B cell (primary cell): ENCODE measurements at regions not wholly inside any gene's neighbourhood (a gene's known extent, or its start where the extent isn't known, plus 50 kb on each side); places are given as distances from the start of the nearest gene placed in this dataset.

Experiments used
- ATAC-seq: fragments of 200-7000 bp; cut with Tn5 transposase; one replicate; pipeline ENCODE4 v1.10.0; 2021; ENCODE audit warnings: low read depth, mild to moderate bottlenecking, moderate number of reproducible peaks, moderate library complexity
- CTCF ChIA-PET: fragments of 350-600 bp; sonication (Branson Sonifier 250); formaldehyde crosslinking; loops from one replicate; lab custom pipeline; 2021; ENCODE audit warnings: antibody characterized with exemption, inconsistent platforms; lab: Charles Lee
- POLR2A ChIA-PET: fragments of 350-600 bp; sonication (Branson Sonifier 250); formaldehyde crosslinking; loops from one replicate; lab custom pipeline; 2021; ENCODE audit warnings: antibody characterized with exemption; lab: Charles Lee
- DNase-seq: peaks from one replicate; pipeline ENCODE4 v3.0.0; 2013
- H2AFZ ChIP-seq: 2 replicates; pipeline ENCODE4 v1.6.1; 2012; ENCODE audit warnings: mild to moderate bottlenecking, low read depth, low read length; ENCODE audit not compliant: insufficient read depth, poor library complexity, severe bottlenecking
- H3K27ac ChIP-seq, 2 donors: 1 replicate in 1 of 2; 2 replicates in 1 of 2; pipeline ENCODE4 v1.5.1; 2012 to 2013; ENCODE audit warnings: low read length in 2 of 2, mild to moderate bottlenecking in 2 of 2, moderate library complexity in 1 of 2
- H3K27me3 ChIP-seq, 4 experiments: fragments of 200-600 bp in 1 of 4; sonication (generic) in 1 of 4; replicated peaks in 1 of 4; 1 replicate in 2 of 4; 2 replicates in 2 of 4; pipeline versions ENCODE4 v1.6.1 to v1.7.0; 2013 to 2016; ENCODE audit warnings: low read length in 3 of 4, mild to moderate bottlenecking in 2 of 4, mixed read lengths in 1 of 4, moderate library complexity in 1 of 4; ENCODE audit not compliant: insufficient read depth in 4 of 4, control insufficient read depth in 3 of 4; ENCODE audit errors: control extremely low read depth in 1 of 4
- H3K36me3 ChIP-seq, 2 experiments: replicated peaks in 1 of 2; 1 replicate in 1 of 2; 2 replicates in 1 of 2; pipeline versions ENCODE4 v1.6.1 to v1.7.1; 2013; ENCODE audit warnings: low read length in 1 of 2; ENCODE audit not compliant: insufficient read depth in 2 of 2, control insufficient read depth in 1 of 2; ENCODE audit errors: control extremely low read depth in 1 of 2, extremely low read depth in 1 of 2
- H3K4me1 ChIP-seq, 2 donors: fragments of 200-600 bp in 1 of 2; sonication (generic) in 1 of 2; 1 replicate in 1 of 2; 2 replicates in 1 of 2; pipeline versions ENCODE4 v1.5.1 to v1.6.1; 2013 to 2017; ENCODE audit warnings: low read length in 2 of 2; ENCODE audit not compliant: control insufficient read depth in 2 of 2, insufficient read depth in 2 of 2
- H3K4me2 ChIP-seq: replicated peaks from 2 replicates; pipeline ENCODE3; 2012; ENCODE audit warnings: mild to moderate bottlenecking, low read depth, low read length; ENCODE audit not compliant: poor library complexity, severe bottlenecking
- H3K4me3 ChIP-seq, 5 experiments: fragments of 200-600 bp in 1 of 5; sonication (generic) in 1 of 5; 1 replicate in 3 of 5; 2 replicates in 2 of 5; pipeline versions ENCODE4 v1.5.1 to v1.7.0; 2011 to 2016; ENCODE audit warnings: low read length in 4 of 5, mild to moderate bottlenecking in 4 of 5, low read depth in 2 of 5, control low read depth in 1 of 5, moderate library complexity in 1 of 5; ENCODE audit not compliant: insufficient read depth in 1 of 5; ENCODE audit errors: control extremely low read depth in 1 of 5, extremely low read depth in 1 of 5
- H3K79me2 ChIP-seq: fragments of 200-600 bp; sonication (generic); one replicate; pipeline ENCODE4 v1.6.0; 2016; ENCODE audit warnings: low read length; ENCODE audit not compliant: control insufficient read depth, insufficient read depth
- H3K9ac ChIP-seq: fragments of 200-600 bp; sonication (generic); 2 replicates; pipeline ENCODE4 v1.6.1; 2017; ENCODE audit warnings: mild to moderate bottlenecking, low read length, moderate library complexity
- H3K9me3 ChIP-seq, 3 donors: one replicate each; pipeline versions ENCODE4 v1.6.1 to v1.7.1; 2013; ENCODE audit warnings: low read length in 2 of 3; ENCODE audit not compliant: control insufficient read depth in 2 of 3, insufficient read depth in 1 of 3; ENCODE audit errors: control extremely low read depth in 1 of 3
- H4K20me1 ChIP-seq: 2 replicates; pipeline ENCODE4 v1.6.0; 2012; ENCODE audit warnings: mild to moderate bottlenecking, low read length; ENCODE audit not compliant: insufficient read depth, control insufficient read depth, poor library complexity, severe bottlenecking
- H3K27ac Mint-ChIP-seq: one replicate; pipeline ENCODE4 v1.8.0; 2021; ENCODE audit warnings: mixed read lengths
- H3K27me3 Mint-ChIP-seq: one replicate; pipeline ENCODE4 v1.8.0; 2021; ENCODE audit warnings: mixed read lengths
- H3K4me1 Mint-ChIP-seq: one replicate; pipeline ENCODE4 v1.8.0; 2021; ENCODE audit warnings: mixed read lengths
- H3K4me3 Mint-ChIP-seq: one replicate; pipeline ENCODE4 v1.8.0; 2021; ENCODE audit warnings: mixed read lengths
- H3K9me3 Mint-ChIP-seq: one replicate; pipeline ENCODE4 v1.8.0; 2022; ENCODE audit warnings: mixed read lengths; ENCODE audit not compliant: insufficient read depth
- EZH2 ChIP-seq: IDR thresholded peaks from 2 replicates; pipeline ENCODE4 v1.6.1; 2012; ENCODE audit warnings: borderline replicate concordance, low read depth, mild to moderate bottlenecking, moderate library complexity, low read length; ENCODE audit not compliant: insufficient read depth, poor library complexity, severe bottlenecking
- WGBS: methylation state at CpG from one replicate; pipeline ENCODE4 v1.1.5; 2013; ENCODE audit warnings: missing lambda C conversion rate; ENCODE audit not compliant: insufficient coverage; 5-methylcytosine and 5-hydroxymethylcytosine counted together
- intact Hi-C: fragments of 100-400 bp; cut with micrococcal nuclease; formaldehyde crosslinking; loops from one replicate; pipeline ENCODE4 v1.10.0; 2022
- TF ChIP-seq, protein P1 (sequence below): fragments of 200-600 bp; IDR thresholded peaks from one replicate; pipeline ENCODE4 v1.8.0; 2022; ENCODE audit warnings: antibody characterized with exemption, mild to moderate bottlenecking

DNA sequence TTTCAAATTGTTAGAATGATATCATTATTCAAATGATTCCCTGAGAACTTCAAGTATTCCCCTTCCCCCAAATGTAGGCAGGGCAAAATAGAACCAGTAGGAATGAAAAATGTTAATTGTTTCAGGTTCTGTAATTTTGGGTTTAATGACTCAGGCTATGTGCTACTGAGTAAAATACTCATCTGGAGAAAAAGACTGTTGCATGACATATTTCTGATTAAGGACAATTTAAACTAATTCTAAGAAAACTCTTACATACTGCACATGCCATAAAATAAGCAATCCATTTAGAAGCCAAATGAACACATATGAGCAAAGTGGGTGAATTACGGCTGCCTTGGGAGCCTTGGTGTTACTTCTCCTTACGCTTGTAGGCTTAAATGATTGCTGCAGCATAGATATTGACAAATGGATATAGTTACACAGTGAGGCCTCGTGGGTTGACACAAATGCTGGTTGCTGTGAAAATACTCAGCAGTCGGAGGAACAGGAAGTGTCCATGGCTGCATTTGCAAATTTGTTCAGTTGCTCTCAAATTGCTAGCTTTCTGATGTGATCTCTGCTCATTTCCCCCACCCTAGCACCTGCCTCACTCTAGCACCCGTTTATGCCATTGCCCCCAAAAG, 174.9 kb upstream of the DMAC1 start:
- ChIA-PET POLR2A (no interaction called here), CTCF (no interaction called here)
- H3K27ac Mint-ChIP-seq = peak overlapping the region; percentile 83
- no peaks in the 10 kb centered on the region for H4K20me1 ChIP-seq
- peak overlapping the region in 1 of 5 experiments; percentile 11 for H3K4me3 ChIP-seq
- WGBS = 4% methylated on average over 4 of the region's 5 CpGs
- TF ChIP-seq, protein P1, sequence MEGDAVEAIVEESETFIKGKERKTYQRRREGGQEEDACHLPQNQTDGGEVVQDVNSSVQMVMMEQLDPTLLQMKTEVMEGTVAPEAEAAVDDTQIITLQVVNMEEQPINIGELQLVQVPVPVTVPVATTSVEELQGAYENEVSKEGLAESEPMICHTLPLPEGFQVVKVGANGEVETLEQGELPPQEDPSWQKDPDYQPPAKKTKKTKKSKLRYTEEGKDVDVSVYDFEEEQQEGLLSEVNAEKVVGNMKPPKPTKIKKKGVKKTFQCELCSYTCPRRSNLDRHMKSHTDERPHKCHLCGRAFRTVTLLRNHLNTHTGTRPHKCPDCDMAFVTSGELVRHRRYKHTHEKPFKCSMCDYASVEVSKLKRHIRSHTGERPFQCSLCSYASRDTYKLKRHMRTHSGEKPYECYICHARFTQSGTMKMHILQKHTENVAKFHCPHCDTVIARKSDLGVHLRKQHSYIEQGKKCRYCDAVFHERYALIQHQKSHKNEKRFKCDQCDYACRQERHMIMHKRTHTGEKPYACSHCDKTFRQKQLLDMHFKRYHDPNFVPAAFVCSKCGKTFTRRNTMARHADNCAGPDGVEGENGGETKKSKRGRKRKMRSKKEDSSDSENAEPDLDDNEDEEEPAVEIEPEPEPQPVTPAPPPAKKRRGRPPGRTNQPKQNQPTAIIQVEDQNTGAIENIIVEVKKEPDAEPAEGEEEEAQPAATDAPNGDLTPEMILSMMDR = no peak
- TF ChIP-seq EZH2 = no peak
- no peaks in the 10 kb centered on the region for H3K27me3 Mint-ChIP-seq
- peak overlapping the region; percentile 71 for H3K4me2 ChIP-seq
- peaks cover 62% of the 10 kb centered on the region for H3K4me1 Mint-ChIP-seq
- no peaks in the 10 kb centered on the region for H3K36me3 ChIP-seq
- peak overlapping the region; percentile 62 to 73 for H3K27ac ChIP-seq
- no peaks in the 10 kb centered on the region for H3K79me2 ChIP-seq
- H3K9me3 ChIP-seq = no peaks in the 10 kb centered on the region
- peak overlapping the region; percentile 19 for H3K9ac ChIP-seq
- no peaks in the 10 kb centered on the region for H3K9me3 Mint-ChIP-seq
- H3K27me3 ChIP-seq = no peaks in the 10 kb centered on the region
- ATAC-seq (peak; percentile 46), DNase-seq (peak; percentile 73)
- H3K4me1 ChIP-seq = peaks cover 57 to 59% of the 10 kb centered on the region in 2 donors
- H2AFZ ChIP-seq = peak overlapping the region; percentile 55
- H3K4me3 Mint-ChIP-seq = peak overlapping the region; percentile 82
- intact Hi-C loops = loop anchor here (5.0 to 10.0 kb wide), 3 partner anchors 37 to 1560 kb away; partner anchors contain the start of genes KDM4C and UHRF2

DNA sequence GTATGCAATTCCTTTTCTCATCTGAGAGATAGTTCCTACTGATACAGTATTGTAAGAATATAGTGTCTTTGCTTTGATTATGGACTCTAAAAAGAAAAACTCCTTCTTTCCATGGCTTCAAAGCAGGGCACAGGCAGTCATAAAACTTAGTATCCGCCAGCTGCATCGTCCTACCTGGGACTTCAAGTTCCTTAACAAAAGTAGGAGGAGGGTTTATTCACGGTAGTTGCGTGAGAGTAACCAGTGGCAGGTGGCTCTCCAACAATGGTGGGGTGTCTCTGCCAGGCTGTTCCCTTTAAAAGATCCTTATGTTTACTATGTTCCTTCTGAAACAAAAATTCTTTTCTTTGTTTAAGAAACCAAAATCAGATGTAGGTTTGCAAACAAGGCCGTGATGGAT, 173.5 kb upstream of the DMAC1 start:
- Histone ChIP-seq H3K9ac (no peak overlapping the region), H3K27me3 (no peaks in the 10 kb centered on the region), H3K4me2 (peak overlapping the region; percentile 71), H3K79me2 (no peaks in the 10 kb centered on the region), H2AFZ (peak overlapping the region; percentile 55), H3K9me3 (no peaks in the 10 kb centered on the region), H3K36me3 (no peaks in the 10 kb centered on the region), H3K27ac (peak overlapping the region in 1 of 2 donors; percentile 2), H4K20me1 (no peaks in the 10 kb centered on the region), H3K4me3 (no peak overlapping the region), H3K4me1 (peaks cover 52% of the 10 kb centered on the region in 2 donors)
- H3K27ac Mint-ChIP-seq = no peak overlapping the region
- H3K27me3 Mint-ChIP-seq = no peaks in the 10 kb centered on the region
- ATAC-seq (no peak), DNase-seq (no peak)
- POLR2A ChIA-PET = no interaction called here
- H3K4me1 Mint-ChIP-seq = peaks cover 56% of the 10 kb centered on the region
- WGBS = no CpG with 5 or more reads among the region's 5 CpGs
- TF ChIP-seq EZH2 = no peak
- TF ChIP-seq, protein P1 = no peak
- intact Hi-C loops = loop anchor here (2.0 to 10.0 kb wide), 4 partner anchors 36 to 1558 kb away; partner anchors contain the start of genes KDM4C and UHRF2
- CTCF ChIA-PET = interaction anchor here (0.6 kb wide), 1 partner anchor 1140 kb away, joined by 3 read pairs; no protein-coding TSS in a partner anchor
- H3K4me3 Mint-ChIP-seq = no peak overlapping the region
- H3K9me3 Mint-ChIP-seq = no peaks in the 10 kb centered on the region
